CD1c-positive myeloid dendritic cell (primary cell): ENCODE measurements at regions not wholly inside any gene's neighbourhood (a gene's known extent, or its start where the extent isn't known, plus 50 kb on each side); places are given as distances from the start of the nearest gene placed in this dataset.
A peak's percentile ranks its signal among the peaks of the same experiment; 100 is the strongest.
"Not testable (repeated sequence)": the region's sequence is repeated elsewhere in the genome, so short reads cannot be mapped to it uniquely, and the experiment has no call there.

ENCODE experiments used
- DNase-seq: peaks from one replicate; pipeline ENCODE4 v3.0.0-alpha.2; 2016; ENCODE audit errors: extremely low spot score

DNA sequence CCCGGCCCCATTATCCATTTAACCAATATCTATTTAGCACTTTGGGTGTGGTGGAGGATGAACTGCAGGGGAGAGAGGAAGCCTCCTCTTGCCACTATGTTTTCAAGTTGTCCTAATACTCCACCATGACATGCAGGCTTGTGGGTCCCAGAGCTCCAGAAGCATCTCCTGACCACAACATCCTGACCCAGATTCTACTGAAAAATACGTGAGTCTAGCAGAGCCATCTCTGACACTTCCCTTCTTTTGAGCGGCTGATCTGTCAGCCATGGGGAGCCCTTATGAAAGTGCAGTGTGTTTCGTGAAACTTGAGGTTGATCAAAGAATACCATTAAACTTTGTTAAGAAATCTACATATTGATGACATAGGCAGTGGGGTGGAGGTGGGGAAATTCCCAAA lies 126.6 kb downstream of the UNC93B1 start:
- not testable (repeated sequence) for DNase-seq

DNA sequence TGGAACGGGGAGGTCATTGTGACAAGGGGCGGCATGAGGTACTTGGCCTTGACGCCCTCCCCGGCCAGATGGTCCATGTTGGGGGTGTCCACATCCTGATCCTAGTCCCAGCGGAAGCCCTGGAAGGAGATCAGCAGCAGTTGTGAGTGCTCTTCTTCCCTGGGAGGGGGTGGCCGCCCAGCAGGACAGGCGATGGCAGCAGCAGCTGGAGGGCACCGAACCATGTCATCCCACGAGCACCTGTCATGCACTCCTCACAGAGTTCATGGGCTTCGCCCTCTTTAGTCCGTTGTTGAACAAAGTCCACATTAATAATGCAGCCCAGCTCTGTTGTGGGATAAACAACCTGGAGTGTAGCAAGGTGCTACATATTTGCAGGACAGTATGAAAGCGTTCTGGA lies 130.7 kb downstream of the UNC93B1 start:
- not testable (repeated sequence) for DNase-seq

DNA sequence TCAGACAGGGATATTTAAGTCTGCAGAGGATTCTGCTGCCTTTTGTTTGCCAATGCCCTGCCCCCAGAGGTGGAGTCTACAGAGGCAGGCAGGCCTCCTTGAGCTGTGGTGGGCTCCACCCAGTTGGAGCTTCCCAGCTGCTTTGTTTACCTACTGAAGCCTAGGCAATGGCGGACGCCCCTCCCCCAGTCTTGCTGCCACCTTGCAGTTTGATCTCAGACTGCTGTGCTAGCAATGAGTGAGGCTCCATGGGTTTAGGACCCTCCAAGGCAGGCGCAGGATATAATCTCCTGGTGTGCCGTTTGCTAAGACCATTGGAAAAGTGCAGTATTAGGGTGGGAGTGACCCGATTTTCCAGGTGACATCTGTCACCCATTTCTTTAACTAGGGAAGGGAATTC lies 132.7 kb downstream of the UNC93B1 start:
- DNase-seq = not testable (repeated sequence)

DNA sequence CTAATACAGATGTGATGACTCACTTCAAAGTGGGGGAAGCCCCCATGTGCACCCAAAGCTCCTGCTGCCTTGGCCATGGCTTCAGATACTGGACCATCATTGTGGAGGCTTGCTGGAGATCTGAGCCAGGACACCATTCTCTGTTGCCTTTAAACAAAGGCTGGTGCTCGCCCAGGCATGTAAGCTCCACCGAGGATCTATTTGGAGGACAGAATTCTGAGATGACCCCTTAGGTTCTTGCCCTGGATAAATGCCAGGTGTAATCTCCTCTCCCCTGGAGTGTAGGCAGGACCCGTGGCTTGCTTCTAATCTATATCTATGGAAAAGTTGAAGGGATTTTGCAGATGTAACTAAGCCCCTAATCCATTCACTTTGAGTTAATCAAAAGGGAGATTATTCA lies 141.0 kb downstream of the UNC93B1 start:
- DNase-seq = not testable (repeated sequence)

DNA sequence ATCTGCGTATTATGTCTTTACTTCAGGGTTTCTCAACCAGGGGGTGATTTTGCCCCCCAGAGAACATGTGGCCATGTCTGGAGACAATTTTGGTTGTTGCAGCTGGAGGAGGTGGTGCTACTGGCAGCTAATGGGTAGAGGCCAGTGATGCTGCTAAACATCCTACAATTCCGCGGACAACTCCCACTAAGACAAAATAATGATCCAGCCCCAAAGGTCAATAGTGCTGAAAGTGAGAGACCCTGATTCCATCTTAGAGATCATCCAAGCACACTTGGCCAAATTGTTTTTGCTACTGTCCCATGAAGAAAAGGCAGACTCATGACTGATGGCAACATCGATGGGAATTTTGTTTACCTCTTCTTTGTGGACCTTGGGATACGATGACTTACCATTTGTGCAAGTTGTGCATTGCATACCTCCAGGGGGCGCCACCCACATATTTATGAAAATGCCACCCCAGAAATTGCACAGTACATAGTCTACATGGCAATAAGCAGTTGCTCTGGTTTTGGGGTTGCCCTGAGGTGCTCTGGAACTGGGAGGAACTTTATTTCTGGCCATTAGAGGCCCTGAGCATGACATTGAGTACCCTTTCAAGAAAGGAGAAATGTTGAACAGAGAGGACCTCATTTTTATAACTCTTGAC lies 144.3 kb downstream of the UNC93B1 start:
- DNase-seq = peak; percentile 16

DNA sequence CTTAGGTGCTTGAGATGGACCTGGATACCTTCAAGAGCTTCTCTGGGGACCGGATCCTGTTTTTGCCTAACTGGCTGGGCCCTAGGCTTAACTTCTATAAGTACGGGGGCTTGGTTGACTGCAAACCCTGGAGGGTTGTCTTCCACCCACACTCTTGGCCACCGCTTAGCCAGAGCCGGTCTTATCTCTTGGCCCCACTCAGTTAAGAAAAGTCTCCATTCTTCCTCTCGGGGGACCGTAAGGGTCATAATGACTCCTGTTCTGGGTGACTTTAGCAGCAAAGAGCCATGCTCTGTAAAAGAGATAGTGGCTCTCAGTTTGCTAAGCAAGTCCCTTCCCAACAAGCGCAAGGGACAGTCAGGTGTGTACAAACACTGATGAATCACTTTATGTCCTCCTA lies 153.2 kb downstream of the UNC93B1 start:
- DNase-seq = not testable (repeated sequence)

DNA sequence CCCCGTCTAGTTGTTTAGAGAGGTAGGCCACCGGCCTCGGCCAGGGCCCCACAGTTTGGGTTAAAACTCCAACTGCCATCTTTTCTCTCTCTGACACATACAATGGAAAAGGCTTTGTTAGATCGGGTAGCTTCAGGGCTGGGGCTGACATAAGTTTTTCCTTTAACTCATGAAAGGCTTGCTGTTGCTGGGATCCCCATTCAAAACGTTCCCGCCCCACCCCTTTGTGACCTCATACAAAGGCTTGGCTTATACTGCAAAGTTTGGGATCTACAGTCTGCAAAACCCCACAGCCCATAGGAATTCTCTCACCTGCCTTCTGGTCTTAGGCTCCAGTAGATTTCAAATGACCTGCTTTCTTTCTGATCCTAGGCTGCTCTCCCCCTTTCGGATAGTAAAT lies 154.1 kb downstream of the UNC93B1 start:
- DNase-seq = not testable (repeated sequence)

DNA sequence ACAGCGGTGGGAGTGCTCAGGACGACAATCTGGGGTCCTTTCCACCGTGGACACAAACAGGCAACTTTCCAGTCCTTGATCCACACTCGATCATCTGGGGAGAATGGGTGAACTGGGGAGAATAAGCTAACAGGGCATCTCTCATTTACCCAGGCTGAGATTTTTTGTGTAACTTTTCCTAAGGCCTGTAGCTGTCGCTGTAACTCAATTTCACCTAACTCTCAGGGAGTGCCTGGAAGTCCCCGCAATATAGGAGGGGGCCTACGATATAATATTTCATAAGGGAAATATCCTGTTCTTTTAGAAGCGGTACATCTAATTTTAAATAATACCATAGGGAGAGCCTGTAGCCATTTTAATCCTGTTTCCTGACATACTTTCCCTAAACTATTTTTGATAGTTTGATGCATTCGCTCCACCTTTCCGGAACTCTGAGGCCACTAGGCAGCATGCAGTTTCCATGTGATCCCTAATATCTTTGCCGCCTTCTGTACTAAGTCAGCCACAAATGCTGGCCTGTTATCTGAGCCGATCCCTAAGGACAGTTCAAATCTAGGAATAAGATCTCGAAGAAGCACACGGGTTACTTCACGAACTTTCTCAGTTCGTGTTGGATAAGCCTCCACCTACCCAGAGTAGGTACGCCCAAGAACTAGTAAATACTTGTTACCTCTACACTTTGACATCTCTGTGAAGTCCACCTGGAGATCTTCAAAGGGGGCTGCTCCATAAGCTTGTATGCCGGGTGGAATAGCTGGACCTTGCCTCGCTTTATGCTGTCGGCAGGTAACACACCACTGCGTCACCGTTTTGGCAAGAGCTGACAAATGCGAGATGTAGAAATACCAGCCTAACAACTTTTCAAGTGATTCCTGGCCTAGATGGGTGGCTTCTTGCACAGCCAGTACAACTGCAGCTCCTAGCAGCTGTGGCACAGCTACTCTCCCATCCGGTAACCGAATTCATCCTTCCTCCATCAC lies 155.7 kb downstream of the UNC93B1 start:
- peak; percentile 1 for DNase-seq

DNA sequence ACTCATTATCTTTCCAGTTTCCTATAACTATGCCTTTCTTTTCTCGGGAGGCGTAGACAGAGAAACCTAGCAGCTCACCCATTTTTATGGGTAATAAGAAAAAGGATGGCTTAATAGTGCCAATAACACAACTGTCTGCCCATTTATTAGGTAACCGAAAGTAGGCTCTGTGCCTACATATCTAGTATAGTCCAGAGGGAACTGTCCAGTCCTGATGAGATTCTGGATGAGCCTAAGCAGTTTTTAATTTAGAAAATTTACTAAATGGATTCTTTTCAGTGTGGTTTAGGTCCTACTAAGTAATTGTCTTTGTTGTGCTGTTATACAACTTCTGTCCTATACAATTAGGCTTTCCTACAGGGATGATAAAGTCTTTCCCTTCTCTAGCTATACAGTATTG lies 157.6 kb downstream of the UNC93B1 start:
- not testable (repeated sequence) for DNase-seq

DNA sequence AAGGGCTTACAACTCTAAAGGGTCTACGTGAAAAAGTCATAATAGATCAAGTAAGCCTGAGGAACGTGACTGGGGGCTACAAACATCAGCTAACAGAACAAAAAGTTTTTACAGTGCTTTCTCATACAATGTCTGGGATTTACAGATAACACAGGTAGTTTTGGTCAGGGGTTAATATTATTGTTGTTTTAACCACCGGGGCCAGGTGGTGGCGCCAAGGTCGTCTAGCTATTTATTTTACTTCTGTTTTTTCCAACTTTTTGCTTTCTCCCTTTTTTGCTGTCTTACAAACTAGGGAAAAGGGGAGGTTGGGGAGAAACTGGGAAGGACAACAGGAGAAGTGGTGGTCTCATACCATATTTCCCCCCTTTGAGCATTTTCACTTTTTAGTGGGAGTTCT lies 158.6 kb downstream of the UNC93B1 start:
- DNase-seq = not testable (repeated sequence)

DNA sequence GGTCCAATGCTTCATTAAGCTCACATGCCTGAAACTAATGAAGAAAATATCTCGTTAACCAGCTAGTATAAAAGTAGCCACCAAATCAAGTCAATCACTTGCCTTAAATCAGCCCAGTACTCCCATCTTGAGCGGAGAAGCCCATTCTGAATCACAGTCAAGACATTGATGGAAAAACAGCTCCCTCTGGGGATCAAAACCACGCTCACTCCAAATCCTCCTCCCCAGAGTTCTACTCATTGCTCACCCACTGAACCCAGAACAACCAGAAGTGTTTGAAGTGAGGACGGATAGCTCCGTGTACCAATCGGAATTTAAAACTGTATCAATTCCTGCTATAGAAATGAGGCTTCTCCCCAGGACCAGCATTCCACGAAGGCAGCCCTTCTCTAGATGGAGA lies 163.3 kb downstream of the UNC93B1 start:
- DNase-seq = not testable (repeated sequence)

DNA sequence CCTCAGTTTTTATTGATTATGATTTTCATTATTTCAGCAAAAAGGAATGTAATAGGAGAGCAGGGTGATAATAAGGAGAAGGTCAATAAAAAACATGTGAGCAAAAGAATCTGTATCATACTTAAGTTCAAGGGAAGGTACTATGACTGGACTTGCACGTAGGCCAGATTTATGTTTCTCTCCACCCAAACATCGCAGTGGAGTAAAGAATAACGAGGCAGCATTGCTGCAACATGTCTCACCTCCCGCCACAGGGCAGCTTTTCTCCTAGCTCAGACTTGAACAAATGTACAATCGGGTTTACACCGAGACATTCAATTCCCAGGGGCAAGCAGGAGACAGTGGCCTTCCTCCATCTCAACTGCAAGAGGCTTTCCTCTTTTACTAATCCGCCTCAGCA lies 155.7 kb upstream of the ALDH3B2 start:
- not testable (repeated sequence) for DNase-seq

DNA sequence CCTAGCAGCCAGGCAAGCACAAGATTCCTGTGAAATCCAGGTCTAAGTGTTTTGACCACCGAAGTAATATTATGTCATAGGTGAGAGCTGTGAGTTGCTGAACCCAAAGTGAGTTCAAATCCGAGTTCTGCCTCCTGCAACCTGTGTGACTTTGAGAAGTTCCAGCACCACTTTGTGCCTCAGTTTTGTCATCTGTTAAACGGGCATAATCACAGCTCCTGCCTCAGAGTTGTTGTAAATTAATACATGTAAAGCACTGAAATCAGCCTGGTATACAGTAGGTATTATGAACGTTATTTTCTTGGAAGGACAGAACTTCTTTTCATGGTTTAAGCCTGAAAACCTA lies 152.5 kb upstream of the ALDH3B2 start:
- DNase-seq = not testable (repeated sequence)

DNA sequence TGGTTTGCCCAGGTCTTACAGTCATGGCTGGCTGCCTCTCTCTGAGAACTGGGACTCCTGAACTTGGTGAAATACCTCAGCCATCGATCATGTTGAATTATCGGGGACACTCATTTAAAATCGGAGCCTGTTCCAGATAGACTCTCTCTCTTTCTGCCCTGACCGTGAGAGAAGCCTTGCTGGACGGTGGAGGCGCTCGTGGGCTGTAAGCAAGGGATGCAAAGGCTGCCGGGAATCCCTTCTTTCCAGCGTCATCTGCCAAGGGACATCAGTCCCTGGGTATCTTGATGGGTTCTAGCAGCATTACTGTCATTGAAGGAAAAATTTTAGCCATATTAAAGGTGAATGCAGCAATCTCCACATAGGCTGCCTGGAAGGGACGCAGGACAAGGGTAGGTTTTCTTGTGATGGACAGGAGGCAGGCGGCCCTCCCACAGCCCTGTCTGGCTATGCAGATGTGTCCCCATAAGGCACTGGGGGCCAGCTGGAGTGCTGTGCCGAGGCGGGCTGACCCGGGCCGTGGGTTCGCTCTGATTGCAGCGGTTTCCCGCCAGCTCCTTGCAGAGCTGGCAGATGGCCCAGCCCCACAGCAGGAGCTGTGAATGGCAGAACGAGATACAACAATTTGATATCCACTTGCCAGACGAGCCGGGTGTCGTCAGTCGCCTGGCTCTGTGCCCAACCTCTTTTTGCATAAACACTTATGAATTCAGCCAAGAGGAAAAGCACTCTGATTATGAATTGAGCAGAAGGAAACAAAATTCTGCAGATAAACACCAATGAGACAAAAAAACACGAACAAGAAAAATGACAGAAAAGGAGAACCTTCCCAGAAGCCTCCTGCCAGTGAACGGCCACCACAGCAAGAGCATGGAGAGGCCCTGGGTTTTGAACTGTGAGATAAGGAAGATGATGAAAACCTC lies 151.9 kb upstream of the ALDH3B2 start:
- DNase-seq = not testable (repeated sequence)

DNA sequence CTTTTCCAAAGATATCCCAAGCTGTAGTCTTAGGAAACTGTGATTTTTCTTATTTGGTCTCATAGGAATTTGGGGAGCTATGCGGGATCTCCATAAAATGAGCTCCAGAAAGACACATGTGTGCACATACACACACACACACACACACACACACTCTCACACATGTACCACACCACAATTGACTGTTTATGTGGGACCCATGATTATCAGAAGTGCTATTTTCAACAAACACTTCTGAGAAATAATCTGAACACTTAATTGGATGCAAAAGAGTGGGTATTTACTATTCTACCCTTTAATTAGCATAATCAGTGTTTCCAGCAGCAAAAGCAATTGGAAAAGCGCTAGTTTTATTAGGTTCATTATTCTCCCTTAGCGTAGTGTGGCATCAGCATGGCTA lies 150.4 kb upstream of the ALDH3B2 start:
- DNase-seq = not testable (repeated sequence)

DNA sequence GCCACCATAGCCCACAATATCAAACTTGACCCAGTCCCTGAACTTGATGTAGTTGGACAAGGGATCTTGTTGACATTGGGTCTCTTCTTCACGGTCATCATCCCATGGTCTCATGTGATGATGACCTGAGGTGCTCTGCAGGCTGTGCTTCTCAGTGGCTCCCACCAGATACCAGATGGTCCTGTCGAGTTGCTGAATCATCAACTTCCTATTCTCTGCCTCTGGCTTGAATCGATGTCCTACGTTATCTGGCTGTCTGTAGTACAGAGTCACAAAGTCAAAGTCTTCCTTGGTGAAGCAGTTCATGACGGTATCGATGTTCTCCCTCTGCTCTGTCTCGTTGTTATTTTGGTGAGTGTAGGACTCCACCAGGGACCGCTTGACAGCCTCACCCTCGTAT lies 145.7 kb upstream of the ALDH3B2 start:
- DNase-seq = no peak

DNA sequence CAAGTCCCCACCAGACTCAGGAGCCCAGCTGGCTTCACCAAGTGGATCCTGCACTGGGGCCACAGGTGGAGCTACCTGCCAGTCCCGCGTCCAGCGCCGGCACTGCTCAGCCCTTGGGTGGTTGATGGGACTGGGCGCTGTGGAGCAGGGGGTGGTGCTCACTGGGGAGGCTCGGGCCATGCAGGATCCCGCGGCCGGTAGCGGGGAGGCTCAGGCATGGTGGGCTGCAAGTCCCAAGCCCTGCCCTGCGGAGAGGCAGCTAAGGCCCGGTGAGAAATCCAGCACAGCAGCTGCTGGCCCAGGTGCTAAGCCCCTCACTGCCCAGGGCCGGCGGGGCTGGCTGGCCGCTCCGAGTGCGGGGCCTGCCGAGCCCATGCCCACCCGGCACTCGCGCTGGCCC lies 143.1 kb upstream of the ALDH3B2 start:
- DNase-seq = not testable (repeated sequence)

DNA sequence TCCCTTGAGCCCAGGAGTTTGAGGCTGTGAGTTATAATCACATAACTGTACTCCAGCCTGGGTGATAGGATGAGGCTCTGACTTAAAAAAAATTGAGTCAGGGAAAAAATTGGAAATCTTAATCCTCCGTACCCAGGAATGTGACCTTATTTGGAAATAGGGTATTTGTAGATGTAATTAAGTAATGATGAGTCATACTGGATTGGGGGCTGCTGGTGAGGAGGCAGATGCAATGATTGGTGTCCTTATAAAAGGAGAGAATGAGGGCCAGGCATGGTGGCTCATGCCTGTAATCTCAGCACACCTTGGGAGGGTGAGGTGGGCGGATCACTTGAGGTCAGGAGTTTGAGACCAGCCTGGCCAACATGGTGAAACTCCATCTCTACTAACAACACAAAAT lies 134.9 kb upstream of the ALDH3B2 start:
- not testable (repeated sequence) for DNase-seq

DNA sequence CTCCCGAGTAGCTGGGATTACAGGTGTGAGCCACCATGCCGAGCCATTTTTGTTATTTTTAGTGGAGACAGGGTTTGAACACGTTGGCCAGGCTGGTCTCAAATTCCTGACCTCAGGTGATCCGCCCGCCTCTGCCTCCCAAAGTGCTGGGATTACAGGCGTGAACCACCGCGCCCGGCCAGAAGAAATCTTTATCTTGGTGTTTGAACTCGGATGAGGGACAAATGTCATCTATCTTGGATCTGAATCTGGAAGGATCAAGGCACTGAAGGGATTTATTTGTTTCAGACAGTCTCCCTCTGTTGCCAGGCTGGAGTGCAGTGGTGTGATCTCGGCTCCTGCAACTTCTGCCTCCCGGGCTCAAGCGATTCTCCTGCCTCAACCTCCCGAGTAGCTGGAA lies 133.5 kb upstream of the ALDH3B2 start:
- not testable (repeated sequence) for DNase-seq

DNA sequence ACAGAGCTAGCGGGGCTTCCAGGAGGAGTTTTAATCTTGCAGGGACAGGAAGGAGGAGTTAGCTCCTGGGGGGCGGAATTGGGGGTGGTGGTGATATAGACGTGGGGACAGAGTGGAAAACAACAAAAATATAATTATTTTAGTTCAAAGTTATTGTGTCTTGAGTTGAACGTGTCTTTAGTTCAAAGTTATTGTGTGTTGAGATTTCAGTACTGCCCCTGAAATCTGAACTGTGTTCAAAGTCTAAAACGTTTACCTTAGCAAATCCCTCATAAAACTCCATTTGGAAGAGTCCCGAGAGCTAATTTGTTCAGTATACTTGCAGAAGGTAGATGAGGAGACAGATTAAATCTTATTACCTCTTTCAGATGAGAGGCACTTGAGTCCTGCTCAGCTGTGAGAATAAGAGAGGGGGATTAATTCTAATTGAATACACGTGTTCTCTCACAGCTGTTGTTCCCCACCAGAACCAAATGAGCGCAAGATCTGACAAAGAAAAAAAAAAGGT lies 132.4 kb upstream of the ALDH3B2 start:
- not testable (repeated sequence) for DNase-seq

DNA sequence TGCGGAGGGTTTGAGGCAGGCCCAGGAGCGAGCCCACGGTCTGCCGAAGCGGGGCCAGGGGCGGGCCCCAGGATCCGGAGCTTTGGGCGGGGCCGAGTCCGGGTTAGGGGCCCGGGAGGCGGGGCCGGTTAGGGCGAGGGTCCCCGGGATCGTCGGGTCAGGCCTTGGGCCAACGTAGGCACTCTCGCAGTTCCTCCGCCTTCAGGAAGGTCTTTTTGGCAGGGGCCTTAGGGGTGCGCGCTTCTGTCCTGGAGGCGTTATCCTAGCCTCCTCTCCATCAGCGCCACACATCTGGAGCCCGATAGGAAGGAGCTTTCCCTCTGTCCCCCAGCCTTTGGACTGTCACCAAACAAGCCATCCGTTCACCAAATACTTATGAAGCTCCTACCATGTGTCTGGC lies 131.8 kb upstream of the ALDH3B2 start:
- DNase-seq = not testable (repeated sequence)
